ENCODE measurements at regions not wholly inside any gene's neighbourhood (a gene's known extent, or its start where the extent isn't known, plus 50 kb on each side); places are given as distances from the start of the nearest gene placed in this dataset.

- TF ChIP-seq CTCF (IDR thresholded peaks at IDR 0.05) (no peak), POLR2AphosphoS5 (IDR thresholded peaks at IDR 0.05) (no peak), POLR2A (IDR thresholded peaks at IDR 0.05) (no peak)
Measured at GRCh38 chr5:104305602-104306001, 743.0 kb upstream of the NUDT12 start.

Data from stomach (tissue), 4 donors.